ENCODE measurements at regions not wholly inside any gene's neighbourhood (a gene's known extent, or its start where the extent isn't known, plus 50 kb on each side); places are given as distances from the start of the nearest gene placed in this dataset.

GRCh38 chr1:88089961-88090360 is 594.1 kb upstream of the PKN2 start:
- H3K4me2 ChIP-seq (ENCODE audit: low read length), result no peak overlapping the region
- no peak overlapping the region for H3K9ac ChIP-seq (ENCODE audit: low read length)
- no peak overlapping the region for H3K27ac ChIP-seq (ENCODE audit: low read depth, low read length, poor library complexity, severe bottlenecking)
- H3K9me3 ChIP-seq (ENCODE audit: low read length), result no peaks in the 10 kb centered on the region
- no peak for TF ChIP-seq CTCF (IDR thresholded peaks at IDR 0.05; ENCODE audit: low read length)
- no peak for TF ChIP-seq EZH2 (IDR thresholded peaks at IDR 0.05; ENCODE audit: borderline replicate concordance, low read length)
- no peaks in the 10 kb centered on the region for H3F3A ChIP-seq (ENCODE audit: insufficient read depth, low read length)
- H3K27me3 ChIP-seq (ENCODE audit: insufficient read depth, low read length), result no peaks in the 10 kb centered on the region
- no peaks in the 10 kb centered on the region for H3K4me1 ChIP-seq (ENCODE audit: insufficient read depth, low read length, severe bottlenecking)
- H3K9me2 ChIP-seq (ENCODE audit: low read depth, low read length), result no peaks in the 10 kb centered on the region
- H4K20me1 ChIP-seq (ENCODE audit: insufficient read depth, low read length), result no peaks in the 10 kb centered on the region
- no peaks in the 10 kb centered on the region for H3K79me2 ChIP-seq (ENCODE audit: insufficient read depth, low read length)
- H2AFZ ChIP-seq (ENCODE audit: low read length), result no peak overlapping the region
- no peak overlapping the region for H3K4me3 ChIP-seq (ENCODE audit: low read depth, low read length, poor library complexity, severe bottlenecking)
- no peaks in the 10 kb centered on the region for H3K36me3 ChIP-seq (ENCODE audit: insufficient read depth, low read length)

- no peaks in the 10 kb centered on the region for H3K4me1 ChIP-seq (ENCODE audit: insufficient read depth, low read length, severe bottlenecking)
- H3K27me3 ChIP-seq (ENCODE audit: insufficient read depth, low read length), result no peaks in the 10 kb centered on the region
- no peak for TF ChIP-seq CTCF (IDR thresholded peaks at IDR 0.05; ENCODE audit: low read length)
- no peak for TF ChIP-seq EZH2 (IDR thresholded peaks at IDR 0.05; ENCODE audit: borderline replicate concordance, low read length)
Measured at GRCh38 chr1:88098881-88099280, 585.2 kb upstream of the PKN2 start.

GRCh38 chr1:88101041-88101440 is 583.0 kb upstream of the PKN2 start:
- Histone ChIP-seq H3K9me2 (ENCODE audit: low read depth, low read length) (no peaks in the 10 kb centered on the region), H4K20me1 (ENCODE audit: insufficient read depth, low read length) (no peaks in the 10 kb centered on the region), H3K9me3 (ENCODE audit: low read length) (no peaks in the 10 kb centered on the region), H3K27ac (ENCODE audit: low read depth, low read length, poor library complexity, severe bottlenecking) (no peak overlapping the region), H3K27me3 (ENCODE audit: insufficient read depth, low read length) (no peaks in the 10 kb centered on the region), H3K4me3 (ENCODE audit: low read depth, low read length, poor library complexity, severe bottlenecking) (no peak overlapping the region), H3K4me2 (ENCODE audit: low read length) (no peak overlapping the region), H3K4me1 (ENCODE audit: insufficient read depth, low read length, severe bottlenecking) (no peaks in the 10 kb centered on the region), H3K36me3 (ENCODE audit: insufficient read depth, low read length) (no peaks in the 10 kb centered on the region), H2AFZ (ENCODE audit: low read length) (no peak overlapping the region), H3K79me2 (ENCODE audit: insufficient read depth, low read length) (no peaks in the 10 kb centered on the region), H3F3A (ENCODE audit: insufficient read depth, low read length) (no peaks in the 10 kb centered on the region; the same call in 1 of the 2 replicates), H3K9ac (ENCODE audit: low read length) (no peak overlapping the region)
- TF ChIP-seq CTCF (IDR thresholded peaks at IDR 0.05; ENCODE audit: low read length) (no peak), EZH2 (IDR thresholded peaks at IDR 0.05; ENCODE audit: borderline replicate concordance, low read length) (no peak)

More at GRCh38 chr1:88098881-88099280, 585.2 kb upstream of the PKN2 start:
- H3K4me3 ChIP-seq (ENCODE audit: low read depth, low read length, poor library complexity, severe bottlenecking), result no peak overlapping the region
- no peaks in the 10 kb centered on the region for H3K79me2 ChIP-seq (ENCODE audit: insufficient read depth, low read length)
- no peak overlapping the region for H3K27ac ChIP-seq (ENCODE audit: low read depth, low read length, poor library complexity, severe bottlenecking)
- no peaks in the 10 kb centered on the region for H4K20me1 ChIP-seq (ENCODE audit: insufficient read depth, low read length)
- H2AFZ ChIP-seq (ENCODE audit: low read length), result no peak overlapping the region
- H3K9me3 ChIP-seq (ENCODE audit: low read length), result no peaks in the 10 kb centered on the region
- H3K4me2 ChIP-seq (ENCODE audit: low read length), result no peak overlapping the region
- no peaks in the 10 kb centered on the region for H3K9me2 ChIP-seq (ENCODE audit: low read depth, low read length)
- H3K9ac ChIP-seq (ENCODE audit: low read length), result no peak overlapping the region
- no peaks in the 10 kb centered on the region; the same call in 1 of the 2 replicates for H3F3A ChIP-seq (ENCODE audit: insufficient read depth, low read length)
- no peaks in the 10 kb centered on the region for H3K36me3 ChIP-seq (ENCODE audit: insufficient read depth, low read length)

All from OCI-LY1 (cell line).